OCI-LY1 (cell line): ENCODE measurements at regions not wholly inside any gene's neighbourhood (a gene's known extent, or its start where the extent isn't known, plus 50 kb on each side); places are given as distances from the start of the nearest gene placed in this dataset.

Source experiments
- CTCF ChIP-seq: fragments of 200-600 bp; sonication (generic), shearing (Covaris generic); IDR thresholded peaks from 2 replicates; pipeline ENCODE4 v1.5.1; 2017; ENCODE audit warnings: mild to moderate bottlenecking, antibody characterized with exemption, low read length, moderate library complexity, mixed read lengths
- EZH2 ChIP-seq: fragments of 200-600 bp; sonication (generic), shearing (Covaris generic); IDR thresholded peaks from 2 replicates; pipeline ENCODE4 v1.8.0; 2017; ENCODE audit warnings: borderline replicate concordance, mixed run types, mild to moderate bottlenecking, antibody characterized with exemption, low read length, moderate library complexity, mixed read lengths

- TF ChIP-seq CTCF, result no peak
- no peak for TF ChIP-seq EZH2
These were observed 76.3 kb downstream of the PHLDA1 start for GRCh38 chr12:75955251-75955650.
